ENCODE measurements at regions not wholly inside any gene's neighbourhood (a gene's known extent, or its start where the extent isn't known, plus 50 kb on each side); places are given as distances from the start of the nearest gene placed in this dataset.

DNA sequence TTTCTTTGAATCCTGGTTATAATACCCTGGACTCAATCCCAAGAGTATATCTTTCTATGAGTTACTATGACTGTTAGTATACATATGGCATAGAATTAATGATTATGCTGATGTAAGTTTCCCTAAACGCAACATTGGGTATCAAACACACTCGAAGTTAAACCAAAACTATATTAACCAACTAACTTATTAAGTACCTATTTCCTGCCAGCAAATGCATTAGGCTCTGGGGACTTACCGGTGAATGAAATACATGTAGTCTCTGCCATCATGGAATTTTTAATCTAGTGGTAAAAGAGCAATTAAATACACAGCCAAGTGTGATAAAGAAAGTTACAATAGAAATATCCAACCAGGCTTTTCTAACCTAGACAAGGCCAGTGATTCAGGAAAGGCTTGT lies 193.6 kb upstream of the ADGRL2 start:
- Histone ChIP-seq H3K36me3 (ENCODE audit: control insufficient read depth in 3 of 3, insufficient read depth in 3 of 3, low read length in 3 of 3) (no peaks in the 10 kb centered on the region), H3K4me1 (ENCODE audit: control insufficient read depth in 3 of 3, insufficient read depth in 3 of 3, low read length in 3 of 3) (no peaks in the 10 kb centered on the region)

DNA sequence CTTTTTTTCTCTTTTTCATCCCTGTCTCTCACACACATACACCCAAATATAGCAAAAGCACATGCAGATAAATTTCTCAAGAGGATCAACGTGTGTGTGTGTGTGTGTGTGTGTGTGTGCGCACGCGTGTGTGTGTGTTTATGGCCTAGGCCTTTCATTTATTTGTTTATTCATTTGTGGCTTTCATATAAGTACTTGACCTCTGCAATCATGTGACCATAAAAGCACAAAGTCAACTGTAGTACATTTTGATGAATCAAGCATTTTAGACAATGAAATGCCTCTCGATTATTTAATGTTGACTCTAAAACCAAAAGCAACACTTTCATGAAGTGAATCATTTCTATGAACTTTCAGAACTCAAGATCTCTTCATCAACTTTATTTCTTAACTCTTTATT lies 194.1 kb upstream of the ADGRL2 start:
- H3K4me1 ChIP-seq (ENCODE audit: control insufficient read depth in 3 of 3, insufficient read depth in 3 of 3, low read length in 3 of 3) = no peaks in the 10 kb centered on the region
- no peaks in the 10 kb centered on the region for H3K9me3 ChIP-seq (ENCODE audit: control insufficient read depth in 3 of 3, low read length in 3 of 3)
- no peak overlapping the region for H3K9ac ChIP-seq (ENCODE audit: low read depth in 1 of 3, low read length in 3 of 3)

More for the DNA sequence above, 193.6 kb upstream of the ADGRL2 start:
- H3K27me3 ChIP-seq (ENCODE audit: control insufficient read depth in 3 of 3, insufficient read depth in 3 of 3, low read length in 3 of 3) = no peaks in the 10 kb centered on the region
- no peak overlapping the region for H3K4me3 ChIP-seq (ENCODE audit: low read length in 3 of 3)
- no peak overlapping the region for H3K9ac ChIP-seq (ENCODE audit: low read depth in 1 of 3, low read length in 3 of 3)
- H3K9me3 ChIP-seq (ENCODE audit: control insufficient read depth in 3 of 3, low read length in 3 of 3) = no peaks in the 10 kb centered on the region
- H3K27ac ChIP-seq (ENCODE audit: low read depth, low read length) = no peak overlapping the region

DNA sequence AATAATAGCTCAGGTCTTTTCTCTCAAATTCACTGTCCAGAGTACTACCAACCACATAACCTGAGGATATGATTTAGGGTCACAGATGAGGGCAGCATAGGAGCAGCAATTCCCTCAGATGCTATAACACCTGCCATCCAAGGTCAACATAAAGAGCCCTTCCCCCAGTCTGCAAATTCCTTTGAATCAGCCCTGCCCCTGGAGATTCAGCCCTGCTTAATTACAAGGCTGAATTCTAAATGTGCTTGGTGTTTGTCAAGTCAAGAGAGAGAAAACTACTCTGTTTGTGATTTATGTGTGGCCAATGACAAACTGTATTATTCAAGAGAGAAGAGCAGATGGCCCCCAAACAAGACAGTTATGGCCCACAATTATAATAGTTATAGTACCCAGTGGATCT lies 195.7 kb upstream of the ADGRL2 start:
- Histone ChIP-seq H3K27me3 (ENCODE audit: control insufficient read depth in 3 of 3, insufficient read depth in 3 of 3, low read length in 3 of 3) (no peaks in the 10 kb centered on the region), H3K27ac (ENCODE audit: low read depth, low read length) (no peak overlapping the region), H3K9me3 (ENCODE audit: control insufficient read depth in 3 of 3, low read length in 3 of 3) (no peaks in the 10 kb centered on the region), H3K36me3 (ENCODE audit: control insufficient read depth in 3 of 3, insufficient read depth in 3 of 3, low read length in 3 of 3) (no peaks in the 10 kb centered on the region), H3K4me3 (ENCODE audit: low read length in 3 of 3) (no peak overlapping the region), H3K9ac (ENCODE audit: low read depth in 1 of 3, low read length in 3 of 3) (no peak overlapping the region), H3K4me1 (ENCODE audit: control insufficient read depth in 3 of 3, insufficient read depth in 3 of 3, low read length in 3 of 3) (no peaks in the 10 kb centered on the region)

More for the DNA sequence above, 194.1 kb upstream of the ADGRL2 start:
- Histone ChIP-seq H3K4me3 (ENCODE audit: low read length in 3 of 3) (no peak overlapping the region), H3K27me3 (ENCODE audit: control insufficient read depth in 3 of 3, insufficient read depth in 3 of 3, low read length in 3 of 3) (no peaks in the 10 kb centered on the region), H3K27ac (ENCODE audit: low read depth, low read length) (no peak overlapping the region), H3K36me3 (ENCODE audit: control insufficient read depth in 3 of 3, insufficient read depth in 3 of 3, low read length in 3 of 3) (no peaks in the 10 kb centered on the region)

DNA sequence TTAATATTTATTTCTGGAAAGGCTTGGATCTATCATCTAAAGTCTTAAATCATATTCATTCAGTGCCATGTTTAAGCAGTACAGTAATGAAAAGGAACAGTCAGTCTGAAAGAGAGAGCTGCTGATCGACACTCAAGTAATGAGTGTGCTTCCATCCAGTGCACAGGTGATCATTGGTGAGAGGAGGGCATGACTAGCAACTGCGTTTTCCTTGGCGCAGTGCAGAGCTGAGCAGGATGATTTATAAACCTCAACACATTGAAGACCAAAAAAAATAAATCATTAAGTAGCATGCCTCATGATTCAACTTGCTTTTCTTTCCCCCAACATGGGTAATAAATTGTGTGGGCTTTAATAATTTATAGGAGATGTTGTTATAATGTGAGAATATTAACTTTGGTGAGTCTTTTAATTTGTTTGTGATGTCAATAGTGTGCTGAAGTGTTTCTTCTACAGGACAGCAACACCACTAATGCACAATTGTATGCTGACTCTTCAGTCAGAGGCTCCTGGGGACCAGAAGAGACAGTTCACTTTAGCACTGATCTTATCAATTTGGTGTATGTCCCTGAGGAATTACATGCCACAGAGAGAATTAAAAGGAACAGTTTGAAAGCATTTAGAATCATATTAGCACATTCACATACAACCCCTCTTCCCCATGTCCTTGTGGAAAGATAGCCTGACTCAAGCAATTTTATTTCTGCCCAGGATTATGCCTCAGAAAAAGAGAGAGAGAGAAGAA lies 199.7 kb upstream of the ADGRL2 start:
- Histone ChIP-seq H3K4me1 (ENCODE audit: control insufficient read depth in 3 of 3, insufficient read depth in 3 of 3, low read length in 3 of 3) (no peaks in the 10 kb centered on the region), H3K27me3 (ENCODE audit: control insufficient read depth in 3 of 3, insufficient read depth in 3 of 3, low read length in 3 of 3) (no peaks in the 10 kb centered on the region), H3K4me3 (ENCODE audit: low read length in 3 of 3) (no peak overlapping the region), H3K27ac (ENCODE audit: low read depth, low read length) (no peak overlapping the region), H3K9ac (ENCODE audit: low read depth in 1 of 3, low read length in 3 of 3) (no peak overlapping the region), H3K9me3 (ENCODE audit: control insufficient read depth in 3 of 3, low read length in 3 of 3) (no peaks in the 10 kb centered on the region), H3K36me3 (ENCODE audit: control insufficient read depth in 3 of 3, insufficient read depth in 3 of 3, low read length in 3 of 3) (no peaks in the 10 kb centered on the region)

DNA sequence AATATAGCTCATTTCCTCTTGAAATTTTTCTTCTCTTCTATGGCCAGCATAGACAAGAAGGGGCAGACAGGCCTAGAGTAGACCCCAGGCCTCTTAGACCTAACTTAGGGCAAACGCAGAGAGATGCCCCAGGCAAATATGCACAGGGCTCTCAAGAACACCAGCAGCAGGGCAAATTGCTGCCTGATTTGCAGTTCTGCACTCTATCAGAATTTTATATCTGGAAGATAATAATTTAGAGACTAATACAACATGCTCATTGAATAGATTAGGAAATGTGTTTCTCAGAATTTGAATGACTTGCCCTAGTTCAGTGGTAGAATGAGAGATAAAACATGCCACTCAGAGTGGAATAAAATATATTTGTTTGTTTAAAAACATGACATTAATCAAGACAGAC lies 200.4 kb upstream of the ADGRL2 start:
- Histone ChIP-seq H3K27me3 (ENCODE audit: control insufficient read depth in 3 of 3, insufficient read depth in 3 of 3, low read length in 3 of 3) (no peaks in the 10 kb centered on the region), H3K36me3 (ENCODE audit: control insufficient read depth in 3 of 3, insufficient read depth in 3 of 3, low read length in 3 of 3) (no peaks in the 10 kb centered on the region), H3K27ac (ENCODE audit: low read depth, low read length) (no peak overlapping the region), H3K4me3 (ENCODE audit: low read length in 3 of 3) (no peak overlapping the region), H3K9ac (ENCODE audit: low read depth in 1 of 3, low read length in 3 of 3) (no peak overlapping the region), H3K4me1 (ENCODE audit: control insufficient read depth in 3 of 3, insufficient read depth in 3 of 3, low read length in 3 of 3) (no peaks in the 10 kb centered on the region), H3K9me3 (ENCODE audit: control insufficient read depth in 3 of 3, low read length in 3 of 3) (no peaks in the 10 kb centered on the region)

DNA sequence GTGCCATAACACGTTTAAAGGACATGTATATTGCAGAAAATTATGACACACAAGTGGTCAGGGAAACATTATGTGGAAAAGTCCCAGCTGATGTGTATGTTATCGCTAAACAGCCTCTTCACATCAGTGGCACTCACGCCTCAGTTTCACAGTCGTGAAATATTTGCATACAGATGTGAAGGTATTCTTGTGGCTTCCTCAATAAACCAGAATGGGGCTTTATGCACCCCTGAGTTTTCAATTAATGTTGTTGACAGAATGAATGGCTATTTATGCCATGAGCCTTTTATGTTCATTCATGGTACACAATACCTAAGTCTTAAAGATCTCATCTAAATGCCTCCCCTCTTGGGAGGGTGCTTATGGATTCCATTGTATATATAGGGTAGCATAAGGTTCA lies 202.1 kb upstream of the ADGRL2 start:
- no peaks in the 10 kb centered on the region for H3K9me3 ChIP-seq (ENCODE audit: control insufficient read depth in 3 of 3, low read length in 3 of 3)

DNA sequence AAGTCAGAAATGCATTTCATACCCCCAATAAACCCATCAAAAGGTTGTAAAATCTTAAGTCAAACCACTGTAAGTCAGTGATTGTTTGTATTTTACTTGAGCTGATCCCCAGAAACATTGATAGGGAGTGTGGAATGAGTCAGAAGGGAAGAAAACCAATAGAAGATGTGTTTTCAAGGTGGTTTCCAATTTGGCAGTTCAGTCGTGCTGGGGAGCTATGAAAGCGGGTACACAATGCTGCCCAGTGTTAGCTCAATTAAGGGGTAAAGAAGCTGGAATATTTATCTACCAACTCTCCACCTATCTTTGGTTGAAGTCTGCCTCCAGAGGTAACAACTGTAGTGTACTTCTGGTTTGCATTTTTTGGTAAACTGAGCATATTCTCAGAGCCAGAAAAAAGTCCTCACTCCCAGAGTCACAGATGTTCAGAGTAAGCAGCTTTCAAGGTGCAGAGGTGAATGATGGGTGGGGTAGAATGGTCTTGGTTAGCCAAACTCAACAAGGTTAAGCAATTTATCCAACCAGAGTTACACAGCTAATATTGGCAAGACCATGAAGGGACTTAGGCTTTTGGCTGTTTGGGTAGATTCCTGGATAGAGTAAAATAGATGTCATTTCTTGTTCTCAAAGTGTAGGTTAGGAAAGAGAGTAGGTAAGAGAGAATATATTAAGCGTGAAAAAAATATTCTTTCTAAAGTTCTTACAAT lies 202.9 kb upstream of the ADGRL2 start:
- H3K4me3 ChIP-seq (ENCODE audit: low read length in 3 of 3) = no peak overlapping the region
- H3K4me1 ChIP-seq (ENCODE audit: control insufficient read depth in 3 of 3, insufficient read depth in 3 of 3, low read length in 3 of 3) = no peaks in the 10 kb centered on the region
- no peaks in the 10 kb centered on the region for H3K9me3 ChIP-seq (ENCODE audit: control insufficient read depth in 3 of 3, low read length in 3 of 3)
- H3K36me3 ChIP-seq (ENCODE audit: control insufficient read depth in 3 of 3, insufficient read depth in 3 of 3, low read length in 3 of 3) = no peaks in the 10 kb centered on the region
- no peak overlapping the region for H3K27ac ChIP-seq (ENCODE audit: low read depth, low read length)
- no peaks in the 10 kb centered on the region for H3K27me3 ChIP-seq (ENCODE audit: control insufficient read depth in 3 of 3, insufficient read depth in 3 of 3, low read length in 3 of 3)
- no peak overlapping the region for H3K9ac ChIP-seq (ENCODE audit: low read depth in 1 of 3, low read length in 3 of 3)

More for the DNA sequence above, 202.1 kb upstream of the ADGRL2 start:
- Histone ChIP-seq H3K4me3 (ENCODE audit: low read length in 3 of 3) (no peak overlapping the region), H3K27me3 (ENCODE audit: control insufficient read depth in 3 of 3, insufficient read depth in 3 of 3, low read length in 3 of 3) (no peaks in the 10 kb centered on the region), H3K4me1 (ENCODE audit: control insufficient read depth in 3 of 3, insufficient read depth in 3 of 3, low read length in 3 of 3) (no peaks in the 10 kb centered on the region), H3K27ac (ENCODE audit: low read depth, low read length) (no peak overlapping the region), H3K36me3 (ENCODE audit: control insufficient read depth in 3 of 3, insufficient read depth in 3 of 3, low read length in 3 of 3) (no peaks in the 10 kb centered on the region), H3K9ac (ENCODE audit: low read depth in 1 of 3, low read length in 3 of 3) (no peak overlapping the region)

DNA sequence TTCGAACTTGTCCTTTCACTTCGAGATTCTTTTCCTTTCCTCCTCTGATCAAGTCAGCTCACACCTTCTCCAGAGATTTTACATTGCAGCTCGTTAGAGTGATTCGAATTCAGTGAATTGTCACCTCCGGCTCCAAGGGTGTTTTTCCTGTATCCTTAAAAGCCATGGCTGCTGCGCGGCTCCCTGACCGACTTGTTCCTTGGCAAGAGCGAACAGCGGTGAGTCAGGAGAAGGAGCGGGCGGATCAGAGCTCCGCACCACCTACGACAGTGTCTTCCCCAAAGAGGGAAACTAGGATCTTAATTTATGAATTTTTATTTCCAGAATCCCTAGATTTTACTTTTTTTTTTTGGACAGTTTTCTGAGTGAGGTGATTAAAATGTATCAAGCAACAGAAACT lies 204.4 kb upstream of the ADGRL2 start:
- Histone ChIP-seq H3K9me3 (ENCODE audit: control insufficient read depth in 3 of 3, low read length in 3 of 3) (no peaks in the 10 kb centered on the region), H3K27ac (ENCODE audit: low read depth, low read length) (no peak overlapping the region), H3K4me3 (ENCODE audit: low read length in 3 of 3) (no peak overlapping the region), H3K36me3 (ENCODE audit: control insufficient read depth in 3 of 3, insufficient read depth in 3 of 3, low read length in 3 of 3) (no peaks in the 10 kb centered on the region), H3K4me1 (ENCODE audit: control insufficient read depth in 3 of 3, insufficient read depth in 3 of 3, low read length in 3 of 3) (no peaks in the 10 kb centered on the region), H3K27me3 (ENCODE audit: control insufficient read depth in 3 of 3, insufficient read depth in 3 of 3, low read length in 3 of 3) (no peaks in the 10 kb centered on the region), H3K9ac (ENCODE audit: low read depth in 1 of 3, low read length in 3 of 3) (no peak overlapping the region)

DNA sequence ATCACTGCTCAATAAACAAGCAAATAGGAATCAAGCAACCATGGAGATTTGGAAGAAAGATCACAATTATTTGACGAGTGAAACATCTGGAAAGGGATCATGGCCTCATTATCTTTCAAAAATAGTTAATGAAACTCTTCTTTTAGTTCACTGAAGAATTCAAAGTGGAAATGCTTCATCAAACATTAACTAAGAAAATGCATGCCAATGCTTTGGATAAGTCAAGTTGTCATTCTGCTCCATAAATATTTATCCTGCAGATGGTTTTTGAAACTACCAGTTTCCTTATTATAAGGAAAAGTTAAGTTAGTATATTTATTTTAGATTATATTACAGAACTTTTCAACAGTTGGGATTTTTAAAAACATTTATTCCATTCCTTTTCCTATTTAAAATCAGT lies 206.5 kb upstream of the ADGRL2 start:
- Histone ChIP-seq H3K27ac (ENCODE audit: low read depth, low read length) (no peak overlapping the region), H3K27me3 (ENCODE audit: control insufficient read depth in 3 of 3, insufficient read depth in 3 of 3, low read length in 3 of 3) (no peaks in the 10 kb centered on the region), H3K36me3 (ENCODE audit: control insufficient read depth in 3 of 3, insufficient read depth in 3 of 3, low read length in 3 of 3) (no peaks in the 10 kb centered on the region), H3K4me1 (ENCODE audit: control insufficient read depth in 3 of 3, insufficient read depth in 3 of 3, low read length in 3 of 3) (no peaks in the 10 kb centered on the region), H3K9me3 (ENCODE audit: control insufficient read depth in 3 of 3, low read length in 3 of 3) (no peaks in the 10 kb centered on the region), H3K4me3 (ENCODE audit: low read length in 3 of 3) (no peak overlapping the region), H3K9ac (ENCODE audit: low read depth in 1 of 3, low read length in 3 of 3) (no peak overlapping the region)

DNA sequence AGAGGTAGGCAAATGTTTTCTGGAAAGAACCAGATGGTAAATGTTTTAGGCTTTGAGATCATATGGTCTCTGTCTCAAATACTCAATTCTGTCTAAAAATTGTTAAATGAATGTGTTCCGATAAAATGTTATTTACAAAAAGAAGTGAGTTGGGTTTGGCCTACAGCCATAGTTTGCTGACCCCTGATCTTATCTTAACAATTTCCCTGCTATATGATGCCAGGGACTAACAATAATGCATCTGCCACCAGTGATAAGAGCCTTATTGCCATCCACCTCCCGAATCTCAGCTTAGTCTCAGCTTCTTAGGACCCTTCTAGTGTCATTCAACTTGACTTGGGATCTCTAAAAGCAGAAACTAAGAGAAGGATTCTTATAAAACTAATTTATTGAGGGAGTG lies 208.5 kb upstream of the ADGRL2 start:
- Histone ChIP-seq H3K36me3 (ENCODE audit: control insufficient read depth in 3 of 3, insufficient read depth in 3 of 3, low read length in 3 of 3) (no peaks in the 10 kb centered on the region), H3K9ac (ENCODE audit: low read depth in 1 of 3, low read length in 3 of 3) (no peak overlapping the region)

More for the DNA sequence above, 208.5 kb upstream of the ADGRL2 start:
- H3K27me3 ChIP-seq (ENCODE audit: control insufficient read depth in 3 of 3, insufficient read depth in 3 of 3, low read length in 3 of 3) = no peaks in the 10 kb centered on the region
- no peak overlapping the region for H3K27ac ChIP-seq (ENCODE audit: low read depth, low read length)
- H3K4me3 ChIP-seq (ENCODE audit: low read length in 3 of 3) = no peak overlapping the region
- H3K4me1 ChIP-seq (ENCODE audit: control insufficient read depth in 3 of 3, insufficient read depth in 3 of 3, low read length in 3 of 3) = no peaks in the 10 kb centered on the region
- H3K9me3 ChIP-seq (ENCODE audit: control insufficient read depth in 3 of 3, low read length in 3 of 3) = no peaks in the 10 kb centered on the region
